RWPE2 (cell line): ENCODE measurements at regions not wholly inside any gene's neighbourhood (a gene's known extent, or its start where the extent isn't known, plus 50 kb on each side); places are given as distances from the start of the nearest gene placed in this dataset.
"Not testable (repeated sequence)": the region's sequence is repeated elsewhere in the genome, so short reads cannot be mapped to it uniquely, and the experiment has no call there.

Experiments used
- ATAC-seq: fragments of 200-7000 bp; cut with Tn5 transposase; 3 replicates; pipeline ENCODE4 v1.9.1; 2021; ENCODE audit warnings: low read depth
- DNase-seq: peaks from one replicate; pipeline ENCODE4 v3.0.0-alpha.2; 2020; ENCODE audit warnings: low spot score
- H3K27ac ChIP-seq: fragments of 450-650 bp; 2 replicates; pipeline ENCODE4 v1.5.1; 2017; ENCODE audit warnings: mild to moderate bottlenecking; ENCODE audit not compliant: poor library complexity, severe bottlenecking
- H3K27me3 ChIP-seq: fragments of 250-450 bp; sonication (Bioruptor Pico); 2 replicates; pipeline ENCODE4 v1.5.1; 2021; ENCODE audit warnings: mild to moderate bottlenecking, moderate library complexity; ENCODE audit not compliant: insufficient read depth, poor library complexity, severe bottlenecking
- H3K36me3 ChIP-seq: fragments of 250-450 bp; sonication (Bioruptor Pico); 2 replicates; pipeline ENCODE4 v1.5.1; 2020; ENCODE audit warnings: low read depth, mild to moderate bottlenecking, moderate library complexity
- H3K4me1 ChIP-seq: fragments of 250-450 bp; sonication (Bioruptor Pico); 2 replicates; pipeline ENCODE4 v1.5.1; 2021; ENCODE audit warnings: mild to moderate bottlenecking, moderate library complexity; ENCODE audit not compliant: insufficient read depth, poor library complexity, severe bottlenecking
- H3K4me3 ChIP-seq: fragments of 250-450 bp; sonication (Bioruptor Pico); 2 replicates; pipeline ENCODE4 v1.5.1; 2021; ENCODE audit warnings: mild to moderate bottlenecking, moderate library complexity; ENCODE audit not compliant: severe bottlenecking
- H3K9me3 ChIP-seq: fragments of 250-450 bp; sonication (Bioruptor Pico); 2 replicates; pipeline ENCODE4 v1.5.1; 2021; ENCODE audit warnings: mild to moderate bottlenecking, moderate library complexity; ENCODE audit not compliant: severe bottlenecking
- CTCF ChIP-seq: fragments of 450-650 bp; IDR thresholded peaks from one replicate; pipeline ENCODE4 v1.5.1; 2017; ENCODE audit warnings: mild to moderate bottlenecking, moderate library complexity; ENCODE audit not compliant: poor library complexity, severe bottlenecking

- ATAC-seq (peak; percentile 77), DNase-seq (no peak)
- Histone ChIP-seq H3K4me3 (no peak overlapping the region), H3K9me3 (no peaks in the 10 kb centered on the region), H3K27ac (peak overlapping the region; percentile 29), H3K36me3 (no peaks in the 10 kb centered on the region), H3K27me3 (peaks cover 6% of the 10 kb centered on the region), H3K4me1 (peaks cover 10% of the 10 kb centered on the region)
- TF ChIP-seq CTCF, result no peak
These were observed 190.8 kb downstream of the RTP5 start for GRCh38 chr2:242060212-242060835.

GRCh38 chr2:242061930-242062329 lies 192.4 kb downstream of the RTP5 start:
- H3K4me3 ChIP-seq, ATAC-seq: not testable (repeated sequence)

DNA sequence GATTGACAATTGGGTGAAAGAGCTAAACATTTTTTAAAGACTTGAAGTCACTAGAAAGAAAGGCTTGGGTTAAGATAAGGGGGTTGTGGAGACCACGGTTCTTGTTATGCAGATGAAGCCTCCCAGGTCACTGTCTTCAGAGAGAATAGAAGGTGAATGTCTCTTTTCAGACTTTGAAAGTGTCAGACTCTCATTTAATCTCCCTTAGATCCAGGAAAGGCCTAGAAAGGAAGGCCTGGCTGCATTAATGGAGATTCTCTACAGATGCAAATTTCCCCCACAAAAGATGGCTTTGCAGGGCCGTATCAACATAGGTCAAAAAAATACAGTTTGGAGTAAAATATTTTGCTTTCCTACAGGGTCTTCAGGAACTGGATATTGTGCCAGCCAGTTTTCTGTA lies 193.9 kb downstream of the RTP5 start:
- Histone ChIP-seq H3K27ac (peak overlapping the region; percentile 10), H3K4me3 (no peak overlapping the region), H3K4me1 (peaks cover 10% of the 10 kb centered on the region), H3K36me3 (no peaks in the 10 kb centered on the region), H3K27me3 (no peaks in the 10 kb centered on the region), H3K9me3 (no peaks in the 10 kb centered on the region)
- TF ChIP-seq CTCF, result no peak
- ATAC-seq, result no peak
- no peak for DNase-seq

More at GRCh38 chr2:242061930-242062329, 192.4 kb downstream of the RTP5 start:
- not testable (repeated sequence) for DNase-seq, H3K27me3 ChIP-seq, H3K27ac ChIP-seq, H3K9me3 ChIP-seq, H3K36me3 ChIP-seq, H3K4me1 ChIP-seq

GRCh38 chr2:242063850-242064249 lies 194.3 kb downstream of the RTP5 start:
- H3K27ac ChIP-seq, result peak overlapping the region; percentile 10
- ATAC-seq (peak; percentile 57; the same call in 2 of the 3 replicates), DNase-seq (no peak)
- H3K36me3 ChIP-seq, result no peaks in the 10 kb centered on the region
- no peak overlapping the region for H3K4me3 ChIP-seq
- TF ChIP-seq CTCF, result no peak
- H3K27me3 ChIP-seq, result no peaks in the 10 kb centered on the region
- peaks cover 10% of the 10 kb centered on the region for H3K4me1 ChIP-seq
- no peaks in the 10 kb centered on the region for H3K9me3 ChIP-seq

DNA sequence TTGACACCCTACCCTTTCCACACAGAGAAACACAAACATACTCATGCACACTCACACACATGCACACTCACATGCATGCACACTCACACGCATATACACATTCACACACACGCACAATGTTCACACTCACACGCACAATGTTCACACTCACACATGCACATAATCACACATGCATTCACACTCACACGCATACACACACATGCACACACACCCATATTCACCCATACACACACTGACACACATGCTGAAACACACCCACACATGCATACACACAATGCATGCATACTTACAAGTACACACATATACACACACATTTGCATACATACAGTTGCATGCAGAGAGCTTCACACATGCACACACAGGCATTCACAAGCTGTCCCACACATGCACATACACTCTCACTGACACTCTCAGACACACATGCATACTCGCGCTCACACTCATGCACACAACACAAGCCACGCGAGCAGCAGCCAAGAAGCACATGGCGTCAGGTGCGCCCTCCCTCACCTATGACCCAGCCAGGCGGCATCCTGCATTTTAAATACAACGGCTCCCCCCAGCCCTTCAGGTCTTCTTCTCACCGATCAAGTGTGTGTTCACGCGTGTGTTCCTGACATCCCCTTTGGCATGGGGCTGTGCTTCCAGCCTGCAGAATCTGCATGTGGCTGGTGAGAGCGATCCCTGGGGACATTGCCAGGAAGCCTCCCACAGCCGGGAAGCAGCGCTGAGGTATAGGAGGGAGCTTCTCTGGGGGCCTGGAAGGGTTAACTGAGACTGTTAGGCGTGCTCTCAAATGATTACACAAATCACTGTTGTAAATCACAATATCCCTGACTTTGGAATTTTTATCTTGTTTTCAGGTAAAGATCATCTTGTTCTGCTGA lies 195.1 kb downstream of the RTP5 start:
- H3K36me3 ChIP-seq, result no peaks in the 10 kb centered on the region
- ATAC-seq, result no peak
- no peak overlapping the region for H3K27ac ChIP-seq
- TF ChIP-seq CTCF, result no peak
- no peak overlapping the region for H3K4me3 ChIP-seq
- no peaks in the 10 kb centered on the region for H3K9me3 ChIP-seq
- peaks cover 14% of the 10 kb centered on the region for H3K4me1 ChIP-seq
- no peak for DNase-seq
- no peaks in the 10 kb centered on the region for H3K27me3 ChIP-seq
